DMS53 treated with DMSO at 0.1 percent for 48 hours (cell line): ENCODE measurements at regions not wholly inside any gene's neighbourhood (a gene's known extent, or its start where the extent isn't known, plus 50 kb on each side); places are given as distances from the start of the nearest gene placed in this dataset.
"Not testable (repeated sequence)": the region's sequence is repeated elsewhere in the genome, so short reads cannot be mapped to it uniquely, and the experiment has no call there.

Source experiments
- DNase-seq: peaks from one replicate; lab custom pipeline; 2025; ENCODE audit not compliant: unreplicated experiment; lab: John Stamatoyannopoulos, UW

DNA sequence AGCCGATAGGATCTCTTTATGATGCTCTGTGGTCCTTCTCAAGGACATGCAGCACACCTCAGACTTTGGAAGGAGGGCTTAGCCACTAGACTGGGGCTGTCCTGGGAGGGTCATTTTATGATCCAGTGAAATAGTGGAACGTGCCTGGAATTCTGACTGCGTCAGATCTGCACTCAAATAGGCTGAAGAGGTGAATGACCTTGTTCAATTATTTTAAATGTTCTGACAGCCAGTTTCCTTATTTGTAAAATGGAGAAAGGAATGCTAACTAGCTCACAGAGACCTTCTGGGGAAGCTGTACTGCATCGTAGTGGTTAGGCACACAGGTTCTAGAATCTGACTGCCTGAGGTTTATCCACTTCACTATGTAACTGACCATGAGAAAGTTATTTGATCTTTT, 587.5 kb downstream of the MAFB start:
- DNase-seq, result no peak

DNA sequence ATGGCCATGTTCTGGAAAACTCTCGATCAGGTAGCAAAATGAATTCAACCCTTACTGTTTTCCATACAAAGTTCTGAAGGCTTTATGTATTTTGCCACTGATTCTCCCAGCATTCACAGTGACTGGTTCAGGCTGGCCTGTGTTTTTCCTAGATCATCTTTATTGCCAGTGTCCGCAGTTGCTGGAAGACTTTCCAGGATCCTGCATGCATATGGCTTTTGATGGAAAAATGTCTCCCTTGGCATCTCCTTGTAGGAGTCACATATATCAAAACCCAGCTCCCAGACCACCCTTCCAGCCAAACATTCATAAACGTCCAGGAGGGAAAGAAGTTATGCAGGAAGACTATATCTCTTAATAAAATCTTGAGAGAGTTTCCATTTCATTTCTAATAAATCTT, 588.8 kb downstream of the MAFB start:
- no peak for DNase-seq

DNA sequence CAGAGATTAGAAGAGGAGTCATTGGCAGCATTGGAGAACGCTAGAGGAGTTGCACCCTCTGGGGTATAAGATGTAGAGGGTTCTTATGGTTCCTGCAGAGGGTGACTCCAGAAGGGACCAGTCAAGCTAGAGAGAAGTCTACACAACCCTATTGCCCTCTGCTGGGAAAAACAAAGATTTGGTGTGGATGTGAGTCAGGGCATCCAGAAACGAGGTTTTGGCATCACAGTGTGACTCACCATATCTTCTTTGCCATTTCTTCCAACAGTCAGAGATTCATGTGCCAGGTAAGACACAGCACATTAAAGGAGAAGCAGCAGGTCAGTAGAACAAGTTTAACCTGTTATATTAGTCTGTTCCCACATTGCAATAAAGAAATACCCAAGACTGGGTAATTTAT, 598.8 kb downstream of the MAFB start:
- no peak for DNase-seq

DNA sequence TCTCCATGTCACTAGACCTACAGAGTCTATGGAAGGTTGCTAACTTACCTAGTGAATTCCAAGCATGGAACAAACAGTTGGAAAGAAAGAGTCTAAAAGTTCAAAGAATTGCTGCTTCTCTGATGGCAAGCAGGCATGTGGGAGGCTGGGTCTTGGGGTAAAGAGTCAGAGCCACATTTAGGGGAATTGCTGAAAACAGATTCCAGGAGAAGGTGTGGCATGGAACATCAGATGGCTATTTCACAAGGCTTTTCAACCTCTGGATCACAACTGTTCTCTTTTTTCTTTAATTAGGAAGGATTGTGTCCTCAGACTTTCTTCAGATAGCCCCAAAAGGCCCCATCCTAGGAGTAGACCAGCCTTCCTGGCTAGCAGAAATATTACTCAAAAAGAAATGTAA, 601.5 kb downstream of the MAFB start:
- no peak for DNase-seq

DNA sequence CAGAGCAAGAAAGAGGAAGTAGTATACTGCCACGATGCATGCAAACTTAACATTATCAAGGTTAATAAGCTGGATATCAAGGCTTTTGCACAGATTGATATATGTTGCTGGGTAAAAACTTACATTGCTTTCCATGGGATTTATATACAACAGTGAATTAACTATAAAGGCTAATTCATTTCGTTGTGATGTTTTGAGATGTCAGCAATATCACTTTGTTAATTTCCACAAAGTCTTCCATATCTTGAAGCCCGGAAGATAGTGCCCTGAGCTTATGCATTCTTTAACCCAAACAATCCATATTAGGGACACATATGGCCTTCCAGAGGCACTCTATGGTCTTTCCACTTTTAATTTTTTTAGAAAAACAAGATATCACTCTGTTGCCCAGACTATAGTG, 603.5 kb downstream of the MAFB start:
- no peak for DNase-seq

DNA sequence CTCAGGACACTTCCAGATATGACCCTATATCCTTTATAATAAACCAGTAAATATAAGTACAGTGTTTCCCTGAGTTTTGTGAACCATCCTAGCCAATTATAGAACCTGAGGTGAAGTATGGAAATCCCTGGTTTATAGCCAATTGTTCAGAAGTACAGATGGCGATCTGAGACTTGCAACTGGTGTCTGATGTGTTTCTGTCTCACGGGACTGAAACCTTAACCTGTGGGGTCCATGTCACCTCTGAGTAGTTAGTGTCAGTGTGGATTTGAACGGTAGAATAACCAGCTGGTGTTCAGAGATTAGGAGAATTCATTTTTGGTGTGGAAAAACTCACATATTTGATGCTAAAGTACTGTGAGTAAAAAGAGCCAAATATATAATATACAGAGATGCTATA, 606.6 kb downstream of the MAFB start:
- DNase-seq, result no peak

DNA sequence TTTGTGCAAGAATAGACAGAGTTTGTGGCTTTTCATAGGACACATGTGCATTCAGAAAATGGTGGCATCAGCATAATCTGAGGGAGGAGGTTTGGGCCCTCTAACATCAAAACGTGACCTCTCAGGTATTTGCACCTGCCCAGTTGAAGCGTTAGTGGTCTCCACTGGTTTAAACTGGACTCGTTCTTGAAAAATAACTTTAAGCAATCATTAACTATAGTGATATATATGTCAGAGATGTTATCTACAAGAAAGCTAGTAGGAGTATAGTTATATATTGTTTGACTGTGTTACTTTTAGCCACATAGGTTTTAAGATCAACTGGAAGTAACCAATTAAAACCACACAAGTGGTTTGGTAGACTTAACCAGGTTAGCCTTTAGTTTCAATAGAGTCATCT, 607.4 kb downstream of the MAFB start:
- no peak for DNase-seq

DNA sequence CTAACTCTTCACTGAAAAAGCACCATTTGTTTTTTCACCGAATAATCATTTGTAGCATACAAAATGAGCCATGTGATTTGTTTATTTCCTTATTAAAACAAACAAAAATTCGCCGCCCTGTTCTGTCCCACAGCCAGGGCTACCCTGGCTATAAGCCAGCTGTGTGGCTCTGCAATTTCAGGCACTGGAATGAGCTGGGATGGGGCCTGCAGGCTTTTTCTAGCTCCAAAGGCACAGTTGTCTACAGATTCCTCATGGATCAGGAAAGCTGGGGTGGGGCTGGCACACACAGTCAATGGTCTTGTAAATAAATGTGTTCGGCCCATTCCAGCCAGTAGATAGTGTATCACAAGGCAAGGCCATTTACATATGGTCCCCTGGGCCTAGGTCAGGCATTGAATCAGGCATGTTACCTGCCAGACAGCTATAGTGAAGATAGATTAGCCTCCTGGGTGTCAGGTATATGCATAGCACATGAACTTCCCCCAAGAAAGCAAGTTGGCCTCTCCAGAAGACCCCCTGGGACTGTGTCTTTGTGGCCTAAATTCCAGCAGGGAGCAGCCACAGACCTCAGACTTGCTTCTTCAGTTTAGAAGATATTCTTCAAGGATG, 608.9 kb downstream of the MAFB start:
- no peak for DNase-seq

DNA sequence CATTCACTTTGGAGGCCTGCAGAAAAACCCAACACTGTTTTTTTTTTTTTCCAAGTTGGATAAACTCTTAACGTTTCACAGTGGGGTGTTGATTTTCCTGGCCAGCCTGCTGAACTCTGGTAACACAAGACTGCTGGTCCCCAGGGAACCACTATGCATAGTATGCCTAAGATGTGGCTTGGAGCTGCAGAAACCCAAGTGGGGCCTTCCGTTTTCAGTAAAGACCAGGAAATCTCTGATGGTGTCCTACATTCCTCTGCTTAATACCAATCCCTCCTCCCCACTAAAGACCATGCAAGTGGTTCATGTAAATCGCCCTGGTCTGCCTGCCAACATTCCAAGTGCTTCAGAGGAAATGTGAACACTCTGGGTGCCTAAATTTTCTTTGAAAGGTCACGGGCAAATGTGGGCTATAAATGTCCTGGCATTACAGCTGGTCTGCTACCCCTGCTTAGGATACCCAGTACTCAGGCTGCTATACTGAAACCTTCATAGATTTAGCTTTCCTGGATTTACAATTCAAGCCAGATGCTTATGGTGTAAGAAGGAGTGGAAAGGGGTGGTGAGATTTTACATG, 615.4 kb downstream of the MAFB start:
- DNase-seq, result no peak

DNA sequence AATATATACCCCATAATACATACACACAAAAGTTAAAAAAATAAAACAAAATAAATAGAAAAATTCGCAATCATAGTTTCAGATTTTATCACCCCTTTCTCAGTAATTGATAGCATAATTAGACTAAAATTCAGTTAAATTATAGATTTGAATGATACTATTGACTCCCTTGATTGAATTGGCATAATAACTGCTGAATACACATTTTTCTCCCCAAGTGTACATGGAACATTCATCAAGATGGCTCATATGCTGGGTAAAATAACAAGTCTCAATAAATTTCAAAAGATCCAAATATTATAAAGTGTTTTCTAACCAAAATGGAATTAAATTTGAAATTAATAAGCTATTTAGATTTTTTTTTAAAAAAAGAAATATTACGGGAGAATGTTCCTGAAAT, 616.1 kb downstream of the MAFB start:
- DNase-seq, result no peak

DNA sequence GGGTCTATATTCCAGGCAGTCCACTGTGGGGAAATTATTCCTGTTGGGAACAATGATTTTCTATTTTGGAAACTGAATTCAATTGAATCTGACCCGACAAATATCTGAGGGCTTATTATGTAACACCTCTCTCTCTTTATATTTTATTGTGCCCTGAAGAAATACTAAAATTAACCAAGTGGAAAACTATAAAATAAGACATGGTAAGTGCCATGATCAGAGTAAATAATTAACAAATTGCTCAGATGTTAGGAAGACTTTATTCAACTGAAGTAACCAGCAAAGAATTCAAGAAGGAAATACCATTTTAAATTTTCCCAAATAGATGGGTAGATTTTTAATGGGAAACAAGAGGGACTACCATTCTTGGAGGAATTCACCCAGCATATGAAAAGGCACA, 632.9 kb downstream of the MAFB start:
- DNase-seq, result no peak

DNA sequence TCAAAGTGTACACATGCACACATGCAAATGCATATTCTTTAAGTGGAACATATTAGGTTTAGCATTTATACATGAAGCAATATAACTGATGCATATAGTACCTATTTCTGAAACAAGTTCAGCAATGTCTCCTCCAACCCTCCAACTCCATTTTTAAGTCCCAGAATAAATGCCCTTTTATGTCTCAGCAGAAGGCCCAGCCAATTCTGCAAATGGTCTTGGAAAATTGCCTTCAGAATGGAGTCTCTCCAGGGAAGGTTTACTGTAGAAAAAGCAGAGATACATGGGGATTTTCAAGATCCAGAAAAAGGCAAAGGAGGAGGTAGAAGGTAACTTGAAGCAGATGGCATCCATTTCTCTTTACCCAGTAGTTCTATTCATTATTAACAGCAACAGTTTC, 633.3 kb downstream of the MAFB start:
- DNase-seq, result no peak

DNA sequence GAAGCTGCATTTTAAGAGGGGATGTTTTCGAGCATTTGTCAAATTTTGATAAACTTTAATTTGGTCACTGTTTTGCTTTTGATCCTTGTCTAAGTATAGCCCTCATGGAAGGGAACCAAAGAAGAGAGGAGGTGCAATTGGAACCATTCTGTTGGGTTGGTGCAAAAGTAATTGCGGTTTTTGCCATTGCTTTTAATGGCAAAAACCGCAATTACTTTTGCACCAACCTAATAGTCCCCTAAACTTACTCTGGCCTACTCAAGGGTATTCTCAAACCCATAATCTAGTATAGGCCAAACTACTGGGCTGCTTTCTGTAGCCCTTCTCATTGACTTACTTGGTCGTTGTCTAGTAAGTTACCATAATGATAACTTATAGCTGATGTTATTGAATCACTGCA, 634.7 kb downstream of the MAFB start:
- DNase-seq, result no peak

DNA sequence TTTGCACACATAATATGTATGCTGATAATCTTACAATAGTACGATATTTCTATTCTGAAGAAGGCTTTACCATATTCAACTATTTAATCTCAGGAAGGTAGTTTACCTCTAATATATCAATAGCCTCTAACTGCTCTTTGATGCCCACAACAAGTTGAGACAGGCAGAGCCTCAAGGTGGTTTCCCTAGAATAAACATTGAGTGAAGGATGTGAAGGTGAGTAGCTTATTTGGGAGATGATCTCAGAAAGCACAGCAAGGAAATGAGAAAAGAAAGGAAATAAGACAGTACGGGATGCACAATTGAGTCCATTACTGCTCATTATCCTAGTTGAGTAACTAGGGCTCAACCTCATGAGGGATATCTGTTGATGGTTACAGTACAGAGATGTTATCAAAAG, 638.4 kb downstream of the MAFB start:
- no peak for DNase-seq

DNA sequence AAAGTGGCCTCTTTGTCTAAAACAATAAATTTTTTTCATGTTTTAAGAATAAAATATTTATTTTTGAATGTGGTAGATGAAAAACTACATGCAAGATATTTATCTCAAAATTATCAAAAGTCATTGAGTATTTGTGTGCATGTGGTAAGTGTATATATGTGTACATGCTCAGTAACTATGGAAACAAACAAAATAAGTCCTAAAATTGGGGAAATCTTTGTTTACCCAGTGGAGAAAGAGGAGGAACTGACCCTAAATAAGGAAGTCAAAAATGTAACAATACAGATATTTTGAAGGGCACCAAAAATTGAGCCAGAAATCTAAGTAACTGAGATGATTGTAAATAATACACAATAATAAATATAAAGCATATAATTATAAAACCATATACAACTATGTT, 639.2 kb downstream of the MAFB start:
- no peak for DNase-seq

DNA sequence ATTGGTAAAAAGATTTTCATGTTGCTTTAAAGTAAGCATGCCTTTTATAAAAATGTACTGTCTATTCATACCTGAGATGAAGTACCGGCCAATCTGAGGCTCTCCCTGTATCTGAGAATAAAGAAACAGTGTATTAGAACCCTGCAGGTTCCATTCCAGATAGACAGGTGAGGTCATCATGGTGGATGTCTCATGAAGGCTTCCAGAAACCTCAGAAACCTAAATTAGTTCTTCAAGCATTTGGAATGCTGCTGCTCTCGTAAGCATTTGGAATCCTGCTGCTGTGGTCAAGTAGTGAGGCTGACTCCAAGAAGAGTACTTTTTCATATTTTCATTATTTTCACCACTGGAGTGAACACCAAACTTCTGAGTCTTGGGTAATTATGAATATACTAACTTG, 642.3 kb downstream of the MAFB start:
- DNase-seq, result no peak

DNA sequence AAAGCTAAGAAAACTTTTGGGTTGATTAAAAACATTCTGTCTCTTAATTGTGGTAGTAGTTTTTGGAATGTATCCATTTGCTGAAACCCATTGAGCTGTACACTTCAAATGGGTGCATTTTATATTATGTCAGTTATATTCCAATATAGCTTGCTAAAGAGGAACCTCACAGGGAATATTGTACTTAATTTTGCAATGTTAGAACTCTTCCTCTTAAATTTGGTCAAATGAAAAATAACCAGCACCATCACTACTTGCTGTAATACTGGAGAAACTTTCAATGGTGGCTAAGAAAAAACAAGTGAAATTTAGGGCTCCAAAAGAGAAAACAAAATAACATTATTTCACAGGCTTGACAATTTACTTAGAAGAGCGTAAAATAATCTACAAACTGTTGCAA, 651.5 kb downstream of the MAFB start:
- DNase-seq, result no peak

DNA sequence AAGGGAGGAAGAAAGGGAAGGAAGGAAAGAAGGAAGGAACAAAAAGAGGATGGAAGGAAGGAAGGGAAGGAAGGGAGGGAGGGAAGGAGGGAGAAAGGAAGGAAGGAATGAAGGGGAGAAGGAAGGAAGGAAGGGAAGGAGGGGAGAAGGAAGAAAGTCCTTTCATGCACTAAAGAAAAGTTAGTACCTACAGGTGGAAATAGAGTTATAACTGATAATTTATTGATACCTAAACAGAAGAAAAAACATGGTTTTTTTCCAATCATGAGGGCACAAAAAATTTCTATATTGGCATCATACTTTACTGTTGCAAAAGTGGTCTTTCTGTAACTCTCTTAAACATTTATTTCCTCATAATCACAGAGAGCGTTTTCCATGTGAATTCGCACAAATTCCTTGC, 659.4 kb downstream of the MAFB start:
- DNase-seq, result no peak

DNA sequence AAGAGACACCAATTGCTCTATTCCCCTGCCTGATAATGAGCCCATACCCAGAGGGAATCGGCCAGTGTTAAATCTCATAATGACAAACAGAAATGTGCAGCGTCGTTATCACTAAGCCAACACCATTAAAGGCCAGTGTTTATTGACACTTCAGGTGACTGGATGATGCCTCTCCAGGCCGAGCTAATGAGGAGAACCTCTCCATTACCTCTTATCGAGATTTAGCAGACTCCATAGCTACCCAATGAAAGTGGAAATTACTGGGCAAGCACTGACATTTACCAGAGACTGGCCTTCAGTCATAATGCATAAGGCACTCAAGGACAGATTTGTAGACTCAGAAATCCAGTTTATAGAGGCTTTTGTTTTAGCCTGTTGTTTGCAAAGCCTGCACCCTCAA, 669.5 kb downstream of the MAFB start:
- no peak for DNase-seq

DNA sequence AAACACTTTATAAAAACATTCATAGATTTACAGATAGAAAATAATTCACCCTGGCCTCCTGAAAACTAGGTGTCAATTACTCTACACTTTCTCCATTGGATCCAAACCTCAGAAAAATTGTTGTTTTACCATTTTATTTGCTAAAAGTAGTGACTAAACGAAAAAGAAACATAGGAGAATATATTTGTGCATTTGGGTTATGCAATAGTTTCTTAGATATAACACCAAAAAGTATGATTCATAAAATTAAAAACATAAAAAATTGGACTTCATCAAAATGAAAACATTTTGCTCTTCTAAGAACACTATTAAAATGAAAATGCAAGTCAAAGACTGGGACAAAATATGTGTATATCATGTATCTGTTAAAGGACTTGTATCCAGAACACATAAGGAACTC, 671.3 kb downstream of the MAFB start:
- DNase-seq, result no peak

DNA sequence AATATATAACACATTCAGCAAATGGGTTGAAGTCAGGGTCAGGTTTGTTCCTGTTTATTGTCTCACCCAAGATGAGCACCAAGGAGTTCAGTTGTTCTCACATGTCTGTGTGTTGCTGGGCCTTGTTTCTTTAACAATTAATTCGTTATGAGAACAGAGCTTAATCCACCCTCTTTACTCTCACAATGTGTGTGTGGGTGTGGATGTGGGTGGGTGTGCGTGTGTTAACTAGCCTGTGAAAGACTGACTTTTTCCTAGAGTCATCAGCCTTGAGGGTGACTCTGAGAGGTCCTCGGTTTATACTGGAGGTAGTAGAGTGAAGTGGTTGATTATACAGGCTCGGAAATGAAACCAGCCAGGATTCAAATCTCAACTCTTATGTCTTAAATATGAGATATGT, 672.1 kb downstream of the MAFB start:
- no peak for DNase-seq

DNA sequence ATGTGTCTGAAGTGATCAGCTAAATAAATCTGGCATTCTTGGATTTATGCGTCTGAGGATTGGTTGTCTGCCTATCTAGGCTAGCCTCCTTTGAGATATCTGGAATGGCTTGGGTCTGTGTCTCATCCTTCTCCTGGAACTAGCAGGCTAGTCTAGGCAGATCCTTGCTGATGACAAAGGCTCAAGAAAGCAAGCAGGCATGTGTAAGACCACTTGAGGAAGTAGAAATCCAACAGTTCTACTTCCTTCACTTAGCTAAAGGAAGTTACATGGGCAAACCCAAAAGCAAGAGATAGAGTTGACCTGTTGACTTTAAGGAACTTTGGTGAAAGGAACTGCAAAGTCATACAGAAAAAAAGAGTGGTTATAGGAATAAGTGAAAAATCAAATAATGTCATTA, 672.6 kb downstream of the MAFB start:
- DNase-seq, result no peak

DNA sequence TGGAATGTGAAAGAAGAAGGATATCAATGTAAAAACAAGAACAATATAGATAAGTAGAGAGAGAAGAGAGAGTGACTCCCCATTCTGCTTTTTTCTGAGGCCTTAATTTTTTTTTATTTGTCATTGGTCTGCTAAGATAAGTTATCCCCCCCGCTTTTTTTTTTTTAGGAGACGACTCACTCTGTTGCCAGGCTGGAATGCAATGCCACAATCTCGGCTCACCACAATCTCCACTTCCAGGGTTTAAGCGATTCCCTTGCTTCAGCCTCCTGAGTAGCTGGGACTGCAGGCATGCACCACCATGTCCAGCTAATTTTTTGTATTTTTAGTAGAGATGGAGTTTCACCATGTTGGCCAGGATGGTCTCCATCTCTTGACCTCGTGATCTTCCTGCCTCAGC, 677.0 kb downstream of the MAFB start:
- not testable (repeated sequence) for DNase-seq

DNA sequence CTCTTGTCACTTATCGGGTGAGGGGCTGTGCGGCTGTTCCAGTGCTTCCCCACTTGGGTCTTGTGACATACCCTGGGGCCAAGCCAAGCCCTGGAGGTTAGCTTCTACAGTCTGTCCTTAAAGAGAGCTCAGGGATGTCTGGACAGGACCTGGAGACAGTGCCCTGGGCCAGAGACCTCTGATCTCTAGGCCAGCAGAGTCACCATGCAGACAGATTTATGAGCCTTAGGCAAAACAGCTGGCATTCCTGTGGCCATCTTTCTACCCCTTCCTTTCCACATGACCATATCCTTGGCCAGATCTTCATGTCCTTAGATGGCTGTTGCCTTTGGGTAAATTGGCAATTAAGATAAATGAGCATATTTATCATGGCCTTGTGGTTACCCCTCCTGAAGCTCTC, 678.6 kb downstream of the MAFB start:
- DNase-seq, result no peak
